ENCODE measurements at regions not wholly inside any gene's neighbourhood (a gene's known extent, or its start where the extent isn't known, plus 50 kb on each side); places are given as distances from the start of the nearest gene placed in this dataset.

DNA sequence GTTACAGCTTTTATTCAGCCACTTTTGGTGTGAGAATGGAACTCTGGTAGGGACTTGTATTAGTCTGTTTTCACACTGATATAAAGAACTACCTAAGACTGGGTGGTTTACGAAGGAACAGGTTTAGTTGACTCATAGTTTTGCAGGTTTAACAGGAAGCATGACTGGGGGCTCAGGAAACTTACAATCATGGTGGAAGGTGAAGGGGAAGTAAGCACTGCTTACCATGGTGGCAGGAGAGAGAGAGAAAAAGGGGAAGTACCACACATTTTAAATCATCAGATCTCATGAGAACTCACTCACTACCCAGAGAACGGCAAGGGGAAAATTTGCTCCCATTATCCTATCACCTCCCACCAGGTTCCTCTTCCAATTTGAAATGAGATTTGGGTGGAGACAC lies 942.2 kb downstream of the PCDH17 start:
- TF ChIP-seq POLR2A (IDR thresholded peaks at IDR 0.05; ENCODE audit: low read depth, low read length) (no peak), POLR2AphosphoS5 (IDR thresholded peaks at IDR 0.05; ENCODE audit: low read depth, low read length) (no peak), TAF1 (IDR thresholded peaks at IDR 0.05; ENCODE audit: borderline replicate concordance, low read depth, low read length) (no peak)

Data from GM12892 (cell line).